ACHN (cell line): ENCODE measurements at regions not wholly inside any gene's neighbourhood (a gene's known extent, or its start where the extent isn't known, plus 50 kb on each side); places are given as distances from the start of the nearest gene placed in this dataset.

Source experiments
- DNase-seq: peaks from one replicate; pipeline ENCODE4 v3.0.0-alpha.2; 2015
- in situ Hi-C: cut with HindIII; loops from 2 replicates; pipeline ENCODE4 v1.10.0; 2017; ENCODE audit warnings: low sequenced_read_pairs, low pct_ligation_motif_present, low pct_unique_long_range_greater_than_20kb

DNA sequence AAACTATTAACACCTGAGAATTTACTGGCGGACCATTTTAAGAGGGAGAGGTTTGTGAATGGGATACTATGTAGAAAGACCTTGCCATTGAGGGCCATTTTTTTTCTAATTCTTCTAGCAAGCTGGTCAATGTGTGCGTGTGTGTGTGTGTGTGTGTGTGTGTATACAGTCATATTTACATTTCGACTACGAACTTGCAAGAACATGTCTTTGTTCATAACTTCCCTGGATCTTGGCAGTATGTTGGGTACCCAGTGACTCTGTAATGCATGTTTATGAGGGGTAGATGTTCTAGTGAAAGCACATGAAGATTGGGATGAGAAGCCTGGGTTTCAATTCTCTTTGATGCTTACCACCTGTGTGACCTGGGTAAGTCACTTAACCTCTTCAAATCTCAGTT is 133.6 kb downstream of the UBE2E3 start:
- no peak for DNase-seq
- in situ Hi-C loops = loop anchor here (25.0 kb wide), 1 partner anchor 323 kb away; no protein-coding TSS in a partner anchor

DNA sequence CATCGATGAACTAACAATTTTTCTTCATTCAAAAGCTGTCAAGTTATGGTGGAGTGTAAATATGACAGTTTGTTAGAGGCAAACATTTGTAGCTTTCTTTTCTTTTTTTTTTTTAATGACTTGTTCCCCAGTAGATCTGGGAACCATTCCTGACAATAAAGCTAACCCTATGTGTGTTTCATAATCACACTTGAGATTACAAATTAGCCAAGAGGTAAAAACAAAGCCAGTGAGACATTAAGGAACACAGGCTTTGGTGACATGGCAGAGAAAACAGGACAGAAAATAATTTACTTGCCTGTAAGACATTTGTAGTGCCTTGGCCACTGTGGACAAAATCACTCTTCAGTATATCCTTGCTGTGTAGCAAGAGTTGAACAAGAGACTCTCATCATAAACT is 135.9 kb downstream of the UBE2E3 start:
- no peak for DNase-seq
- in situ Hi-C loops = loop anchor here (25.0 kb wide), 1 partner anchor 321 kb away; no protein-coding TSS in a partner anchor

DNA sequence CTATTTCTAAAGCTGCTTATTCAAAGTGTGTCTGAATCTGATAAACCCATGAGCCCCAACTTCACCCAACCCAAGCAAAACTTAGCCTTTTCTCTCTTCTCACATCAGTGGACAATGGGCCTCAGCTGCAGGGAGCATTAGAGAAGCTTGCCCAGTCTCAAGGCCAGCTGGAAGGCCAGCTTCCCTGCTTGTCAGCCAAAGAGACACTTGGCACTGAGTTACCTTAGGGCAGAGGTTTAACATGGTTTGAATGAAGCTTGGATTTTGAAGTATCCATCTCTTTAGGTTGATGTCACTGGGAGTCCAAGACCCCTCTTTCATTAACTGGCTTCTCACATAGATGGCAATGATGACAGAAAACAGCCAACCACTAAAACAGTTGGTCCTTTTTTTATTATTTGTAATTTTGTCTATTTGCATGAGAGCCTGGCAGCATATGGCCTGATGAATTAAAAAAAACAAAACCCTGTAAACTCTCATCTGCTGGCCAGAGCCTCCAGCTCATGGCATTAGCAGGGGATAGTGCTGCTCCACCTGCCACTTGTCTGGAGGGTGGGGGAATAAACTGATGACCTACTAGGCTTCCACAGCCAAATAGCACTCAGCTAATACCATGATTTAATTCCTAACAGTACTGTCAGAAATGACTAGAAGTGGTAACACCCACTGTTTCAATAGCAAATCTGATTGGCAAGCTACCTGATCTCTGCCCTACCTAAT is 137.0 kb downstream of the UBE2E3 start:
- in situ Hi-C loops = loop anchor here (25.0 kb wide), 1 partner anchor 320 kb away; no protein-coding TSS in a partner anchor
- DNase-seq = no peak

DNA sequence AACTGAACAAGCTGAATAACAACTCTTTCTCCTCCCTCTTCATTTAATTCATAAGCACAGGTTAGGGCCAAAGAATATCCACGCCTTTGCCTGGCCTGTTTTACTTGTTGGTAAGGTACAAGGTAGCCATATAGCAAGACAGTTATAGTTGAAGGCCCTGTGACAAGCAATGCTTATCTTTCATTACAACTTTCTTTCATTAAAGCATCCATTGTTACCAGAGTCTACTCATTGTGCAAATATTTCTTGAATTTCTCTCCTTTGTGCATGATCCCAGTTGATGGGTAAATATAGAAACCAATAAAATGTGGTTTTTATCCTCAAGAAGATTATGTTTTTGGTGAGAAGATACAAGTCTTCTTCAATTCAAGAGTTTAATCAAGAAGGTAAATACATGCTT is 140.2 kb downstream of the UBE2E3 start:
- in situ Hi-C loops = loop anchor here (25.0 kb wide), 1 partner anchor 317 kb away; no protein-coding TSS in a partner anchor
- DNase-seq = no peak

DNA sequence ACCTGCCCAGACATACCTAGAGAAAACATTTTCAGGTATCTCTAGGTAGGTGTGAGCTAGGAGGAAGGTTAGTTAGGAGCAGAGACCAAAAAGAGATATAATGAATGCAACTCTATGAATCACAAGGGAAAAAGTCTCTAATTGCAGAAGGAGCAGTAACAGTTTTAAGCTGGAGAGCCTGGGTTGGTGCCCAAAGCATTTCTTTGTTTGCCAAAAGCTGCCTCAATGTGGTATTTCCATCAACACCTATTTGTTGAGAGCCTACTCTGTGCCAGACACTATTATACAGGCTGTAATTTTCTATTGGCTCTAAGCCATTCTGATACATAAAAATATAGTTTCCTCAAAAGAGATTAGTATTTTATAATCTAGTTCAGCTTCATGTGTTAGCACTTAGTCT is 141.6 kb downstream of the UBE2E3 start:
- DNase-seq = no peak
- in situ Hi-C loops = loop anchor here (25.0 kb wide), 1 partner anchor 315 kb away; no protein-coding TSS in a partner anchor

DNA sequence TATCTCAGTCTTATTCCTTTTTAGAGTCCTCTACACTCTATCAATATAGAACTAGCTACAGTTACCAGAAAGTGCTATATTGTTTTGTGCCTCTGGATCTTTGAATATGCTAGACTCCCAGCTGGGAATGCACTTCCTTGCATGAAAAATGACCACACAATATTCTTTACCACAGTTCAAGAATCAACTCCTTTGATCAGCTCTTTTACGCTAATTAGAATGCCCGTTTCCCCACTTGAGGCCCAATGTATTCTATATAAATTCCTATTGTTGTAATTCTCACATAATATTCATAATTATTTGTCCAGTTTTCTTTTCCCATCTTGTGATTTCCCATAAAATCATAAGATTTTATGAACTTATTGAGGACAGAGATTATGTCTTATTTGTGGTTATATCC is 142.2 kb downstream of the UBE2E3 start:
- in situ Hi-C loops = loop anchor here (25.0 kb wide), 1 partner anchor 315 kb away; no protein-coding TSS in a partner anchor
- DNase-seq = no peak

DNA sequence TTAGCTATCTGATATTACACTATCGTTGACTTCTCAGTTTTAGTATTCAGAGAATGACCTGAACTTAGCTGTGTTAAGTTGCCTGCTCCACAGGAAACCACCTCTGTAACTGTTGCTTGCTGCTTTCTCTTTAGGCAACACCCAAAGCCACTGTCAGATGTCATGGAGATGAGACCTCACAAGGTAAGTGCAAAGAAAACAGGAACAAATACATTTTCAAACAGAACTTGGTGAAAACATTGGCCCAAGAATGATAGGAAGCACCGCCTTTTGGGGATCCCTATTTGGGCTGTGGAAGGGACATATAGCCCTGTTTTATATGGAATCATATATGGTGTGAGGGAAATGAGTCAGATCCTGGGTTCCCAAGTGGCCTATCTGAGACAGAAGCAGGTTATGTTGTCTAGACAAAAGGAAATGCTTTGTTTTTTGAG is 143.4 kb downstream of the UBE2E3 start:
- no peak for DNase-seq
- in situ Hi-C loops = loop anchor here (25.0 kb wide), 1 partner anchor 313 kb away; no protein-coding TSS in a partner anchor

DNA sequence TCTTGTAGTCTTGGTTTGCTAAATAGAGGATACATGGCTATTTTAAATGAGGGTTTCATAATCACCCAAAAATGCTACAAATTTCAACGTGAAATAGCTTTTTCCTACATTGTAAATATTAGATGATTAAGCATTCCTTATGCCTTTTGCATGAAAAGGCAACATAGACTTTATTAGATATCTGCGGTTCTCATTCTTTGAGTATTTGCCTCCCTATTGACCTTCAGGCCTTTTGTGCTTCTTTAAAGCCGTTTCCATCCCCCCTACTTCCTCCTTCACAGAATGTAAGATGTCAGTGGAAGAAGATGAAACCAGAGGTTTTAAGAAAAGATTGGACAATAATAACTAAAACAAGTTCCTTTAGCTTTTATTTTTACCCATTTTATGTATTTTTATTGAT is 144.1 kb downstream of the UBE2E3 start:
- no peak for DNase-seq
- in situ Hi-C loops = loop anchor here (25.0 kb wide), 1 partner anchor 313 kb away; no protein-coding TSS in a partner anchor

DNA sequence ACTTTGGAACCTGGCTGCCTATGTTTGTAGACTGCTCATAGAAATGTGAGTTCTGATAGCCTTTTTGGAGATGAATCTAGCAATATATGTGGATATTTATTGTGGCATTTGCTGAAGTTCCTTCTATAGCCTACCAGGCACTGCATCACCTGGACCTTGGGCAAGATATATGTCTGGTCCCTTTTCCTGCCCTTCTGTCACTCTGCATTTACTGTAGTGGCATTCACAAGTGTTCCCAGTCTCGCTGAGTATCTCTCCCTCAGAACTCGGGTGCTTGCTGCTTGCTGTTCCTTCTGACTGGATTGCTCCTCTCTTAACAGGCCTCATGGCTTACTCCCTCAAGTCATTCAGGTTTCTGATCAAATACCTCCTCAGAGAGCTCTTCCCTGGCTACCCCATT is 145.0 kb downstream of the UBE2E3 start:
- DNase-seq = no peak
- in situ Hi-C loops = no loop called here

DNA sequence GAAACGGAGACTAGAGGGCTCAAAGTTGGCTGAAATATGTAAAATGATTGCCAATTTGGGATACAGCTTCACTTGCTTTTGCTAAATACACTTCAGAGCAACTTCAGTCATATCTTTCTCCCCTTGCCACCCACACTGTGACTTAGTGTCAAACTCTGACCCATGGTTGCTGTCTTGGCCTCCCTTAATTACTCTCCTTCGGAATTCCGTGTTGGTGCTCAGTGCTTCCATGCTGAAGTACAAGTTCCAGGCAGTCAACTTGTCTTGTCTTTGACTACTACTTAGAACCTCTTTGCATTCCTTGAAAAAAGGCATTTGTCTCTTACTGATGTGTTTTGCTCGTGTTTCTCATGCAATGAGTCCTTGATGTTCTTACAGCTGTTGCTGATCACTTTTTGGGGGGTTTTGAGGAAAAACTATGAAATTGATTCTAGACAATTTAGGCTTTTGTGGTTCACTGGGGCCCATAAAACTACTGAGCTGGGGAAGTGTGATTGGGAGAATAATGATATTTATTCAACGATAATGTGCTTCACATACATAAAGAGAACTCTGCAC is 146.0 kb downstream of the UBE2E3 start:
- in situ Hi-C loops = no loop called here

DNA sequence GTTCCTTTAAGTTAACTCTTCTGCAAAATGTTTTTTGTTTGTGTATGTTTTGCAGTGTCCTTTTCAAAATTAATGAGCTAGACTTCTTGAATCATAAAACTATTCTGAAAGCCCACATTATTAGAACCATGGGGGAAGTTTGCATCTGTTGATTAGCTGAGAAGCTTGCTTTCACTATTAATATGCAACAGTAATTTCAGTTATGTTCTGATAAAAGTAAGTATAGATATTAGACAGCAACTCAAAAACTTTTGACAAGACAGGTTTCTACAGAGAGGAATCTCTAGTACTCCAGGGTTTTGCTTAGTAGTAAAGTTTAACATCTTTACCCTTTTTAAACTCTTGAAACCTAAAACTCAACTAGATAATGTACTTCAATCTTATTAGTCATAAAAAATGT is 147.8 kb downstream of the UBE2E3 start:
- DNase-seq = no peak
- in situ Hi-C loops = no loop called here

More for the DNA sequence above, 146.0 kb downstream of the UBE2E3 start:
- no peak for DNase-seq

DNA sequence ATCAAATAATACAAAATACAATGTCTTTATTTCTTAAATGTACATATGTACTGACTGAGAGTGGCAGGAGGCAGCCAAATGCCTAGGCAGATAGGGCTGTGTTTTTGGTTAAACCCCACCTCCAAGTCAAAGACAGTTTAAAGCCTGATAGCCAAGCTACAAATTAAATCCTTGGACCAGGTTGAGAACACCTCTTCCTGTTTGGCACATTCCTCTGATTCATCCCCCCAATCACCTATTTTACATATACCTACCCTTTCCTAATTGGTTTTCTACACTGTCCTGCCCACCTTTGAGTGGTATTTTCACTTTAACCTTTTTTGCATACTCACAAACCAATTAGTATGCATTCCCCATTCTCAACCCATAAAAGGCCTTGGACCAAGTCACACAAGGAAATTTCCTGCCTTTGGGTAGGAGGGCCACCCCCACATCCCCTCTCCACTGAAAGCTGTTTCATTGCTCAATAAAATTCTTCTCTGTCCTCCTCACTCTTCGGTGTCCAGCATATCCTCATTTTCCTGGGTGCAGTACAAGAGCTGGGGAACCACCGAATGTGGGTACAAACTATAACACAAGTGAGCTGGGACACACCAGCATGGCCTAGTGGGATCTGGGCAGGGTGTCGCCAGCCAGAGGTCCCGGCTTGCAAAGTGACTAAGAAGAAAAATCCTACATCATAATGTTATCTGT is 149.1 kb downstream of the UBE2E3 start:
- in situ Hi-C loops = no loop called here
- no peak for DNase-seq

DNA sequence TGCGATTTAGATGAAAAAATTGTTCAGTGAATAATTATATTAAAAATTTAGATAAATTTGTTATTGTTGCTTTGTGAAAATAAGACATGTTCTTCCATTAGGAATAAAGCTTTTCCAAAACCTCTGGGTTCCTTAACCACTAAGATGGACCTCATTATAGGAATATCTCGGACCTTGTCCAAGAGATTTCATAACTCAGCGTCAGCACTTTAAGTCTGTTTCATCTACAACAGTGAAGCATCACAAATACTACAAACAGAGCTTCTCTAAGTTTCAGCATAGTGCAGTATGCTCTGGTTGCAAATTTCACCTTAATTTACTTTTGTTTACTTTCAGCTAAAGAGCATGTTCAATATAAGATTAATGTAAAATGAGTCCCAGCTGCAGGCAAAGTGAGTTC is 150.3 kb downstream of the UBE2E3 start:
- in situ Hi-C loops = no loop called here
- DNase-seq = no peak

DNA sequence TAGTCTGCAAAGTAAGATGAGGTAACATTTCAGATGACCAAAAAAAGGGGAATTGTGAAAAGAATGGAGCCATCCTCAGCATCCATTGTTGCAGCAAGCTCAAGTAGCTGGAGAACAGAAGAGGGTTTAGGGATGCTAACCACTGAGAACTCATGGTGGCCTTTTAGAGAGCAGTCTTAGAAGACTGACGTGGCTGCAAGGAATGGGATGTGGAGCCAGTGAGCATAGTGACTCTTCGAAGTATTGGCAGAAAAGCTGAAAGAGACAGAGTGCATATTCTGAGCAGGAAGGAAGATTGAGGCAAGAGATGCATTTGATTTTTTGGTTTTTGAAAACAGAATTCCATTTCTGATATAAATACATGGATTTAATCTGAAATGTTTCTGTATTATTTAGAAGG is 151.2 kb downstream of the UBE2E3 start:
- in situ Hi-C loops = no loop called here
- DNase-seq = no peak

DNA sequence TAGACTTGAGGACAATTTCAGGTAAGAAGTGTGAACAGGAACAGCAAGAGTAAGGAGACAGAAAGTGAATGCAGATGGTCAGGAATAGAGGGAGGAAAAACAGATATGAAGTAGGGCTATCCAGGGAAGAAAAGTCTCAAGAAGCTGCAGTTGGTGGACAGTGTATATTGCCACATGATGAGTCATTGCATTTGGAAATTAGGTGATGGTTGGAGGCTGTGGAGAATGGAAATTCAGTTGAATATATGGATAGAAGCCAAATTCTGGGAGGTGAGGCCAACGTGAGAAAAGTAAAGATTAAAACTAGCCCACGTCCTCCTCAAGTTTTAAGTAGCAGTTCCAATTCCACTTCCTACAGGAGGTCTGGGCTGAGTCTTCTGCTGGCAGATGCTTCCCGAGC is 158.4 kb downstream of the UBE2E3 start:
- no peak for DNase-seq
- in situ Hi-C loops = no loop called here

DNA sequence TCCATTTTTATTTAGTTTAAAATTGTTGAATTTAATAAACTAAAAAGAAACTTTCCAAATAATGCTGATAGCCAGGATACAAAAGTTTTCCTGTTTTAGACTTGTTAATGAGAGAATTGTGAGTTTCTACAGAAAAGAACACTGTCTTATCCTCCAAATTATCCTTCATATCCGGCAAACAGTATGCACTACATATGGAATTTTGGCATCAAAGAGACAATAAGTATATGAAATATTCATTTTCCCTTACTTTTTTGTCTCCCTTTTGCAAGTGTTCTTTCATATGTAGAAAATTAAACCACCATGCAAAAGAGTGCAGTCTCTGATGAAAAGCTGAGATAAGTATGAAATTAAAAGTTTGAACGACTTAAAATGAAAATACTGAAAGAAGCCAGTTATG is 159.4 kb downstream of the UBE2E3 start:
- DNase-seq = no peak
- in situ Hi-C loops = no loop called here

DNA sequence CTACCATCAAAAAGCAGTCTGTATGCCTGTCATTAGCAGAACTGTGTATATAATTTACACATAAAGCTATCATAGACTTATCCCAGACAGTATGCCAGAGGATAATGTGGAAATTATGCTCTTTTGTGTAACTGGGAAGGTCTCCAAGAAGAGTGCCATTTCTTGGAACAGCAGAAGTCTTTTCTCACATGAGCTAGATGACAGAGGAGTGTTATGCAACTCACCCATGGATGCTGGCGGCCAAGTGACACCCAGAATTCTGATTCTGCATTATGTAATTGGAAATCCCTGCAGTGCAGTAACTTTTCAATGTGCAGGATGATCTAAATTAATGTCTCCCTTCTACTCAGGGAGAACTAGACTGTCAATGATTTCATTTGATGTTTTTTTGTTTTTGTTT is 160.0 kb downstream of the UBE2E3 start:
- in situ Hi-C loops = no loop called here
- DNase-seq = no peak

DNA sequence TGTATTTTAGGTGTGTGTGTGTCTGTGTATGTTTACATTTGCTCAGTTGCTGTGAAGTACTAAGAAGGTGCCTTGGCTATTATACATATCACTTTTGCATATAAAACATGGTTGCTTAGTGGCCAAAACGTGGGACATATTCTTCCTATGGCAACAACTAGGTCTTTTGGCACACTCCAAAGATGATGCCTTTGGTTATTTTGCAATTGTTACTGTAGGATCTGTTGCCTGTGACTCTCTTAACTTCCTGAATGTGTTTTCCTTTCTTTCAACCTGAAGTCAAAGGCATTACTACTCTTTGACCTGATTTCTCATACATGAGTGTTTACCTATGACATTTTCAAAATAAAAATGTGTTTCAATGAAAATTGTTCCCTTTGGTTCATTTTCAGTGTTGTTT is 160.5 kb downstream of the UBE2E3 start:
- no peak for DNase-seq
- in situ Hi-C loops = no loop called here

DNA sequence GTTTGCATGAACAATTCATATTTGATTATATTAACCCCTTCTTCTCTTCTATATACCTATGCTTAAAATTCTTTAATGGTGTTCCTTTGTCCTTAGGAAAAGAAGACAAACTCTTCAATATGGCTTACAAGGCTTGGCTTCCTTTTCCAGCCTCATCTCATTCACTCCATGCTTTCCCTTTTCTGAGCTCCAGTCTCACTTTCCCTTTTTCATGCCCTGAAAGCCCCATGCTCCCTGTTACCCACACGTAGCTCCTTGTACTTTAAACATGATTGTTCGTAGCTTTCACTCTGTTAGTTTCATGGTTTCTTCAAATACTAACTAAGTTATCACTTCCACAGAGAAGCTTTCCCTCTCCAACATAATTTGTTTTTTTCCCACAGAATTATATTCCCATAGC is 161.3 kb downstream of the UBE2E3 start:
- DNase-seq = no peak
- in situ Hi-C loops = no loop called here
